GM12873 (cell line): ENCODE measurements at regions not wholly inside any gene's neighbourhood (a gene's known extent, or its start where the extent isn't known, plus 50 kb on each side); places are given as distances from the start of the nearest gene placed in this dataset.

ENCODE experiments used
- CTCF ChIP-seq: IDR thresholded peaks from 2 replicates; pipeline ENCODE4 v1.5.1; 2012; ENCODE audit warnings: low read depth, mild to moderate bottlenecking, moderate library complexity, low read length, control low read depth; ENCODE audit not compliant: insufficient read depth; ENCODE audit errors: missing control alignments

GRCh38 chr1:38527373-38527966 is 332.1 kb downstream of the RRAGC start:
- peak; percentile 41 for TF ChIP-seq CTCF

GRCh38 chr1:38526046-38526445 is 333.5 kb downstream of the RRAGC start:
- no peak for TF ChIP-seq CTCF

- no peak for TF ChIP-seq CTCF
These were observed 334.1 kb downstream of the RRAGC start for GRCh38 chr1:38525343-38526043.

- no peak for TF ChIP-seq CTCF
These were observed 335.4 kb downstream of the RRAGC start for GRCh38 chr1:38524025-38524641.

GRCh38 chr1:38523568-38523939 is 336.0 kb downstream of the RRAGC start:
- no peak for TF ChIP-seq CTCF

GRCh38 chr1:38522915-38523567 is 336.5 kb downstream of the RRAGC start:
- TF ChIP-seq CTCF = no peak

GRCh38 chr1:38516560-38516959 is 343.0 kb downstream of the RRAGC start:
- TF ChIP-seq CTCF = no peak
